Fibroblast of skin of left quadriceps (primary cell): ENCODE measurements at regions not wholly inside any gene's neighbourhood (a gene's known extent, or its start where the extent isn't known, plus 50 kb on each side); places are given as distances from the start of the nearest gene placed in this dataset.

ENCODE experiments used
- DNase-seq, 2 experiments: peaks; one replicate each; pipeline ENCODE4 v3.0.0-alpha.2; 2013; ENCODE audit warnings: low read depth in 2 of 2

- no peak for DNase-seq
These were observed 286.8 kb downstream of the ARL6IP6 start for GRCh38 chr2:153005071-153005730.

DNA sequence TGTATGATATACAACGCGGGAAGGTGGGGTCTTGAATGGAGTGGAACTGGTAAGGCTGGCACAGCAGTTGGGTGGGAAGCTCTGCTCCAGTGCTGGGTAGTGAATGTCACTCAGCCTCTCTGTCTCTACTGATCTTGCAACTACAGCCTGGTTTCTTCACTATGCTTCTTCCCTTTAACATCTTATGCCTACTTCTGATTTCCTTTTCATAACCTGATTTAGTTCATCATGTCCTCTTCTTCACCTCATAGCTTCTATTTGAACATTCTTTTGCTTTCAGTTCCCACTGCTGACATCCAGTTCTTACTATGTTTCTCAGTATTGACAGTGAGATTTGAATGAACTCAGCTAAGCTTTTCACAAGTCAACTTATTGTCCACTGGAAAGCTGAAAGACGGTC lies 286.2 kb downstream of the ARL6IP6 start:
- no peak for DNase-seq

DNA sequence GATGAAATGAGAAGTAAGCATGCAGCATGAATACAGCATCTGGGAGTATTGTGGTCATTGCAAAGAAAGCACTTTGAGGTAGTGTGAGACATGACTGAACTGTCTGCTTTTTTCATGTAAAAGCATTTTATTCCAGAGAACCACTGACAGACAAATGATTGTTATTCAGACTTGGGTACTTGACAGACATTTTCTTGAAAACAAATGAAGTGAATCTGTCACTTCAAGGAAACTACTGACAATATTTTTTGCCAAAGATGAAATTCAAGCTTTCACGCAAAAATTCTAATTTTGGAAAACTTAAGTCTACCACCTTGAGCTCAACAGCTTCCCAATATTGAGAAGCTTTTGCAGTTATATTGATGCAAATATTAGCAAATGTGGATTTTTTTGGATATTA lies 255.7 kb downstream of the ARL6IP6 start:
- no peak for DNase-seq

GRCh38 chr2:152971685-152972084 lies 253.3 kb downstream of the ARL6IP6 start:
- DNase-seq = no peak

GRCh38 chr2:152962446-152962845 lies 244.0 kb downstream of the ARL6IP6 start:
- no peak for DNase-seq

- DNase-seq = no peak
These were observed 242.9 kb downstream of the ARL6IP6 start for GRCh38 chr2:152961351-152961750.

- DNase-seq = no peak
These were observed 231.7 kb downstream of the ARL6IP6 start for GRCh38 chr2:152950126-152950525.

DNA sequence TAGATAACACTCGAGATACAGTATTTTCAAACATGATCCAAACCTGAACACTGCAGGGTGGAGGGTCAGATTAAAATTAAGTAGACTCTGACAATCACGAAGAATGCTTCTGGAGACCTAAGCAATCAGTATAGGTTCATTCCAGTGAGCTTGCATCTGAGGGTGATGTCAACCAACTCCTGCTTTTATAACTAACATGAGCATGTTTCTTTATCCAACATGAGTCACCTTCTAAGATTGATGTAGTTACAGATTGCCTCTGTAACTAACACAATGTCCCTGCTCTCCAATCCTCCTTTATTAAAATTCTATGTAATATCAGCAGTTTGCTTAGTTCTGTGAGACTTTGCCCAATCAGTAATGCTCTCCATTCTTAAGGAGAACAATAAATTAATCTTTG lies 225.7 kb downstream of the ARL6IP6 start:
- no peak for DNase-seq

DNA sequence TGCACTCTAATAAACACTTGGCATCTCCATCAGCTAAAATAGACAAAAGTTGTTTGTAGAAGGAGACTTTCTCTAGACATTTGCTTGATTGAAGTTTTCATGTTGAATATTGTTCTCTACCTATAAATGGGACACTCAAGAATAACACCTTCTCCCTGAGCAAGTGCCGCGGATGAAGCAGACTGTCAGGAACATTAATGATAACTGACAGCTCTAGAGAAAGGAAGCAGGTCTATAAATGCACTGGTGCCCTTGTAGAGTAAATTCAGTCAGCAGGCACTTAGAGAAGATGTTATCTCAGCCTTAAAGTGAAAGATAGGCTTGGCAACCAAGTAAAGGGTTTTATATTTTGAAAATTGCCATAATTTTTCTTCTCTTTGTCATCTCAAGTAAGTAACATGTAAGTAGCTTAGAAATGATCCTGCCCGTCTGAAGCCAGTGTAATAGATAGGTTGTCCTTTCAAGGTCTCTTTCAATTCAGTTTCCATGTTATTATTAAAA lies 224.6 kb downstream of the ARL6IP6 start:
- DNase-seq = no peak

GRCh38 chr2:152930501-152930900 lies 212.1 kb downstream of the ARL6IP6 start:
- DNase-seq = no peak

DNA sequence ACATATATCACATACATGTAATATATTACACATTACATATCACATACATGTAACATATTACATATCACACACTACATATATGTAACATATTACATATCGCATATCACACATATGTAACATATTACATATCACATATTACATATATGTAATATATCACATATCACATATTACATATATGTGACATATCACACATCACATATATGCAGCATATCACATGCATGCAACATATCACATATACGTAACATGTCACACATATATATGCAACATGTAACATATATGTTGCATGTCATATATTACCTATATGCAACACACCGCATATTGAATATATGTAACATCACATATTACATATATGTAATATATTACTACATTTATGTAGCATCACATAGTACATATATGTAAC lies 211.2 kb downstream of the ARL6IP6 start:
- DNase-seq = no peak

- peak; percentile 4 to 6 for DNase-seq
These were observed 207.4 kb downstream of the ARL6IP6 start for GRCh38 chr2:152925547-152926448.

DNA sequence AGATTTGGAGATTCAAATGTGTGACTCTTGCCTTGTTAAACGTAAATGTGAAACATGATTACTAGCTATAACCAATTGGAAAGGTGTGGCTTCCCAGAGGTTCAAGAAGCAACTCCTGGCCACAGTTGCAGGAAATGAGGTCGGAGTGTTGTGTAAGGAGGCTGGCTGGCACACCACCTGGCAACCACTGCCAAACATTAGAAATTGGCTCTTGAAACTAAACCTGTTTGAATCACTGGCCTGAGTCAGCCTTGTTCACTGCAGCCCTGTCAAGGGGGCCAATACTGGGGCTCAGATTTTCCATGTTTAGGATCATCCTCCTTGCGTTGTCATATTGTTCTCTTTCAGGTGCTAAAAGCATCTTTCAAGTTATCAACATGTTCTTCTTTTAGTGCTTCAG lies 206.3 kb downstream of the ARL6IP6 start:
- no peak for DNase-seq

DNA sequence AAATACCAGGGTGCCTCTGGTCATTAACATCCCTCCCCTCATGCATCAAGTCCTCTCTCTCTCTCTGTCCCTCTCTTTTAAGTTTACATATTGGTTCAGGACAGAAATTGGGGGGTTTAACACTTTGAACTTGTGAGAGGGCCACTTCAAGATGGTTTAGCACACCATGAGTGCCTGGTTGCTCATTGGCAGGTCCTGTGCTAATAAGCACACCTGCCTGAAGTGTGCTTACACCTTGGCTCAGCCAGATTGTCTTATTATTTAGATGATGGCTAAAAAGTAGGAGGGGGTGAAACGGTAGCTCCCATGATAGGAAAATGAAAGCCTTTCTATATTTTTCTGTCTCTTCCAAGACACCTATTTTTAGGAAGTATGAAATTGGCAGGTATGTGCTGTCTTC lies 205.8 kb downstream of the ARL6IP6 start:
- no peak for DNase-seq

DNA sequence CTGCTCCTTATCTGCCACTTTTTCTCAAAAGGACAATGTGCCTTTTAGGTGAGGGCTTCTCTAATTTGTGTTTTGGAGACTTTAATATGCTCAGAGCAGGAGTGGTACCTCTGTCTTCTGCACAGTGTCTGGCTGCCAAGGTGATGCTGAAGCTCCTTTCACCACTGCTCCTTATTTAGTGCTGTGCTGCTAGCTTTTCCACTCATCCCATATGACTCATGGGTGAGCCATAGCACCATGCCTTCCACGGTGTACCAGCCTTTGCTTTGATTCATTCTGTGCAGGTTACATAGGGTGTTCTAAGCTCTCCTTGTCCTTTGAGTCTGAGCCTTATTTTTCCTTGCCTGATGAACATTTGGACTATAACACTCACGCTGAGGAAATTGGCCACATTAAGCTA lies 202.4 kb downstream of the ARL6IP6 start:
- no peak for DNase-seq

DNA sequence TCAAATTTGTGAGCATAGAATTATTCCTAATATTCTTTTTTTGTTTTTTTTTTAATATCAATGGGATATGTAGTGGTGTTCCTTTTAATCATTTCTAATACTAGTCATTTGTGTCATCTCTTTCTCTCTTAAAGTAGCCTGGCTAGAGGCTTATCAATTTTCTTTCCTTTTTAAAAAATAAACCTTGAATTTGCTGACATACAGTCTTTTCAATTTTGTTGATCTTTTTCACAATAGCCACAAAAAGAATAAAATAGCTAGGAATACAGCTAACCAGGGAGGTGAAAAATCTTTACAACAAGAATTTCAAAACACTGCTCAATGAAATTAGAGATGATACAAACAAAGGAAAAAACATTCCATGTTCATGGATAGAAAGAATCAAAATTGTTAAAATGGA lies 192.6 kb downstream of the ARL6IP6 start:
- no peak for DNase-seq

DNA sequence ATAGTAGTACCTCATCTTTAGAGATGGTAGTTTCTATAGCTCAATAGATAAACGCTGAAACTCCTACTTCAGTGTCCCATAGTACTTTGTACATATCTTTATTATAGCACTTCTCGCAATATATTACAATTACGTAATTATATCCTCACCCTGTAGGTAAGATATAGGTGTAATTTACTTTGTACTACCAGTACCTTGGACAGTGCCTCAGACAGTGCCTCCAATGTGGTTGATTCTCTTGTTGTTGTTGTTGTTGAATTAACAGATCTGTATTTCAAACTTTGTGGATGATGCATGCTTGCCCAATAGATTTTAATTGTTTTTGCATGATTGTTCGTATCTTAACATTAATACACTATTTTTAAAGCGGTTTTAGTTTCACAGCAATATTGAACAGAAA lies 188.6 kb downstream of the ARL6IP6 start:
- DNase-seq = no peak

DNA sequence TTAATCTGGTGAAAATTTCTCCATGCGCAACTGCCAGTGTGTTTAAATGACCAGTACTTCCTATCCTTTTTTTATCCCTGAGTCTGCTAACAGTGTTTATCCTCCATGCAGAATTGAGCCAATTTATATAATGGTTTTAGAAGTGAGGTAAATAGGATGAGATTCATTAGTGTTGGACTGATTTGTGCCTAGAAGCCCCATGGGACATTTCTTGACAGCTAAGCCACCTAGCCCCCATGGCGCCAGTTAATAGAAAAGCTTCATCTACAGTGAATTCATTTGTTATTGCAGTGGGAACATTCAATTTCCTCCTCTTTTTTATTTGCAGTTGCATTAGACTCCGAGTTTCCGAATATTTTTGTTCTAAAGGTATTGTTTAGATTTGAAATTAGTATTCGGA lies 175.6 kb downstream of the ARL6IP6 start:
- DNase-seq = no peak

DNA sequence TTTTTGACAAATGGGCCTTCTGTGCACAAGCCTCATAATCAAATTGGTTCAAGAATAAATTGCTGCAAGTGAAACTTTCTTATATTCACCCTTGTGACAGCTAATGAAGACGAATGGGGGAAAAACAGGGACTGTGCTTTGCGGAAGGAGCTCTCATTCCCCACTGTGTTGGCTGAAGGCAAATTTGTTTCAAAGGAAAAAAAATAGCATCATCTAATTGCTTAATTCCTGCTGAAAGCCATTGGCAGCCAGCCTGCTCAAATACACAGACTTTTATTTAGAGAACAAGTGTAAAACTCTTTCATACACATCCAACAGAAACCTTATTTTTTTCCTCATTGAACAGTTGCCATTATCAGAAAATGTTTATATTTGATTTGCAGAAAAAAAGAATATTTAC lies 172.3 kb downstream of the ARL6IP6 start:
- DNase-seq = no peak

GRCh38 chr2:152883951-152884487 lies 165.6 kb downstream of the ARL6IP6 start:
- no peak for DNase-seq

GRCh38 chr2:152881527-152881926 lies 163.1 kb downstream of the ARL6IP6 start:
- DNase-seq = no peak

GRCh38 chr2:152879275-152879674 lies 160.9 kb downstream of the ARL6IP6 start:
- DNase-seq = no peak
